ENCODE measurements at regions not wholly inside any gene's neighbourhood (a gene's known extent, or its start where the extent isn't known, plus 50 kb on each side); places are given as distances from the start of the nearest gene placed in this dataset.

DNA sequence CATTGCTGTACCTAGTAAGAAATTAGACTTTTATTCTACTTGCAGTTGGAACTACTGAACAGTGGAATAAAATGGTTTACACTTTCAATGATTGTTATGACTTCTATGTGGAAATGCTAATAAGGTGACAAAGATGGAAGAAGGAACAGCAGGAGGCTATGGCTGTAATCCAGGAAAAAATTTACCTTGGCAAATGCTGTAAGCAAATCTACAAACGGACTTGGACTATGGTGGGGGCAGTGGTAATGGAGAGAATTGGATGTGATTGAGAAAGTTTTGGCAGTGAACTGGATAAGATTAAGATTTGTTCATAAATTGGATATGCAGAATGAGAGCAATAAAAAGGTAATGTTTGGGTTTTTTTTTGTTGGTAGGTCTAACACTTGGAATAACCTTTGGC is 111.0 kb upstream of the ERBB4 start:
- TF ChIP-seq CTCF (IDR thresholded peaks at IDR 0.05) (no peak), POLR2A (IDR thresholded peaks at IDR 0.05; ENCODE audit: low read depth) (no peak), EP300 (IDR thresholded peaks at IDR 0.05) (no peak), POLR2AphosphoS5 (IDR thresholded peaks at IDR 0.05) (no peak)
